GM12864 (cell line): ENCODE measurements at regions not wholly inside any gene's neighbourhood (a gene's known extent, or its start where the extent isn't known, plus 50 kb on each side); places are given as distances from the start of the nearest gene placed in this dataset.

ENCODE experiments used
- DNase-seq: peaks from one replicate; pipeline ENCODE4 v3.0.0-alpha.2; 2011; ENCODE audit warnings: low read depth
- H3K4me3 ChIP-seq: 2 replicates; pipeline ENCODE4 v1.5.1; 2011; ENCODE audit warnings: mild to moderate bottlenecking, low read depth, low read length, control low read depth
- CTCF ChIP-seq: IDR thresholded peaks from 2 replicates; pipeline ENCODE4 v1.5.1; 2011; ENCODE audit warnings: low read depth, mild to moderate bottlenecking, moderate library complexity, low read length, control low read depth, inconsistent platforms; ENCODE audit errors: missing control alignments

GRCh38 chr6:27158316-27158643 is 89.2 kb upstream of the PRSS16 start:
- H3K4me3 ChIP-seq = no peak overlapping the region
- no peak for DNase-seq
- TF ChIP-seq CTCF = no peak

GRCh38 chr6:27159725-27160124 is 87.8 kb upstream of the PRSS16 start:
- no peak overlapping the region for H3K4me3 ChIP-seq
- no peak for TF ChIP-seq CTCF
- DNase-seq = no peak

GRCh38 chr6:27161115-27161514 is 86.4 kb upstream of the PRSS16 start:
- no peak overlapping the region for H3K4me3 ChIP-seq
- no peak for TF ChIP-seq CTCF
- no peak for DNase-seq

GRCh38 chr6:27161603-27161945 is 85.9 kb upstream of the PRSS16 start:
- no peak for TF ChIP-seq CTCF
- no peak for DNase-seq
- H3K4me3 ChIP-seq = no peak overlapping the region

- no peak for DNase-seq
- H3K4me3 ChIP-seq = no peak overlapping the region
- peak; percentile 37 for TF ChIP-seq CTCF
These were observed 85.4 kb upstream of the PRSS16 start for GRCh38 chr6:27161946-27162603.

GRCh38 chr6:27163834-27164233 is 83.7 kb upstream of the PRSS16 start:
- DNase-seq = no peak
- H3K4me3 ChIP-seq = no peak overlapping the region

More at GRCh38 chr6:27163834-27164233, 83.7 kb upstream of the PRSS16 start:
- no peak for TF ChIP-seq CTCF
